Astrocyte (in vitro differentiated cells and primary cell): ENCODE measurements at regions not wholly inside any gene's neighbourhood (a gene's known extent, or its start where the extent isn't known, plus 50 kb on each side); places are given as distances from the start of the nearest gene placed in this dataset.
A peak's percentile ranks its signal among the peaks of the same experiment; 100 is the strongest.

Experiments
- DNase-seq: peaks from one replicate; pipeline ENCODE4 v3.0.0-alpha.2; 2010; ENCODE audit warnings: low read depth
- FAIRE-seq: peaks from 2 replicates; lab custom pipeline; 2011; peaks lifted over from hg19 to GRCh38; lab: Jason Lieb, UNC
- H2AFZ ChIP-seq: 2 replicates; pipeline ENCODE4 v1.6.0; 2012; ENCODE audit warnings: low read depth, low read length, inconsistent platforms
- H3K27ac ChIP-seq: 2 replicates; pipeline ENCODE4 v1.5.1; 2011; ENCODE audit warnings: low read depth, low read length, inconsistent platforms
- H3K27me3 ChIP-seq: 2 replicates; pipeline ENCODE4 v1.6.0; 2011; ENCODE audit warnings: low read length, inconsistent platforms; ENCODE audit not compliant: insufficient read depth
- H3K36me3 ChIP-seq: 2 replicates; pipeline ENCODE4 v1.5.1; 2011; ENCODE audit warnings: low read length, inconsistent platforms; ENCODE audit not compliant: insufficient read depth
- H3K4me1 ChIP-seq: 2 replicates; pipeline ENCODE4 v1.5.1; 2011; ENCODE audit warnings: low read length, inconsistent platforms; ENCODE audit not compliant: insufficient read depth
- H3K4me2 ChIP-seq: 2 replicates; pipeline ENCODE4 v1.6.0; 2012; ENCODE audit warnings: low read length, inconsistent platforms
- H3K4me3 ChIP-seq: 2 replicates; pipeline ENCODE4 v1.5.1; 2011; ENCODE audit warnings: low read depth, mild to moderate bottlenecking, low read length, inconsistent platforms; ENCODE audit not compliant: insufficient read depth
- H3K79me2 ChIP-seq: 2 replicates; pipeline ENCODE4 v1.6.0; 2012; ENCODE audit warnings: mild to moderate bottlenecking, low read length, inconsistent platforms; ENCODE audit not compliant: insufficient read depth
- H3K9ac ChIP-seq: 2 replicates; pipeline ENCODE4 v1.6.0; 2012; ENCODE audit warnings: mild to moderate bottlenecking, low read length, inconsistent platforms
- H3K9me3 ChIP-seq: 2 replicates; pipeline ENCODE4 v1.5.1; 2012; ENCODE audit warnings: low read depth, mild to moderate bottlenecking, low read length, inconsistent platforms; ENCODE audit not compliant: insufficient read depth
- H4K20me1 ChIP-seq: 2 replicates; pipeline ENCODE4 v1.6.0; 2012; ENCODE audit warnings: low read length, inconsistent platforms; ENCODE audit not compliant: insufficient read depth
- H3K27ac Mint-ChIP-seq: one replicate; pipeline ENCODE4 v1.8.0; 2021; ENCODE audit warnings: mild to moderate bottlenecking, mixed read lengths; ENCODE audit not compliant: unreplicated experiment
- H3K27me3 Mint-ChIP-seq: one replicate; pipeline ENCODE4 v1.8.0; 2021; ENCODE audit warnings: low read depth, mixed read lengths; ENCODE audit not compliant: unreplicated experiment
- H3K36me3 Mint-ChIP-seq: one replicate; pipeline ENCODE4 v1.8.0; 2021; ENCODE audit warnings: low read depth, mixed read lengths; ENCODE audit not compliant: unreplicated experiment
- H3K4me1 Mint-ChIP-seq: one replicate; pipeline ENCODE4 v1.8.0; 2021; ENCODE audit warnings: low read depth, mixed read lengths; ENCODE audit not compliant: unreplicated experiment
- H3K4me3 Mint-ChIP-seq: one replicate; pipeline ENCODE4 v1.8.0; 2021; ENCODE audit warnings: mild to moderate bottlenecking, moderate library complexity, mixed read lengths; ENCODE audit not compliant: unreplicated experiment
- H3K9me3 Mint-ChIP-seq: one replicate; pipeline ENCODE4 v1.8.0; 2021; ENCODE audit warnings: mild to moderate bottlenecking, mixed read lengths; ENCODE audit not compliant: unreplicated experiment
- CTCF ChIP-seq: IDR thresholded peaks from 2 replicates; pipeline ENCODE4 v1.5.1; 2011; ENCODE audit warnings: low read depth, mild to moderate bottlenecking, inconsistent platforms, low read length, moderate library complexity; ENCODE audit not compliant: insufficient read depth
- EZH2 ChIP-seq: IDR thresholded peaks from 2 replicates; pipeline ENCODE4 v1.6.1; 2012; ENCODE audit warnings: mild to moderate bottlenecking, low read length, inconsistent platforms; ENCODE audit not compliant: insufficient read depth

- H3K27ac Mint-ChIP-seq: no peak overlapping the region
- no peak overlapping the region for H3K4me3 ChIP-seq
- TF ChIP-seq EZH2 (no peak), CTCF (no peak)
- no peaks in the 10 kb centered on the region for H3K79me2 ChIP-seq
- H3K36me3 ChIP-seq: no peaks in the 10 kb centered on the region
- peaks cover 5% of the 10 kb centered on the region for H3K36me3 Mint-ChIP-seq
- no peaks in the 10 kb centered on the region for H3K27me3 ChIP-seq
- no peaks in the 10 kb centered on the region for H4K20me1 ChIP-seq
- DNase-seq (peak; percentile 55), FAIRE-seq (peak; percentile 56)
- no peak overlapping the region for H3K9ac ChIP-seq
- no peaks in the 10 kb centered on the region for H3K9me3 ChIP-seq
- H3K4me1 ChIP-seq: no peaks in the 10 kb centered on the region
- peaks cover 13% of the 10 kb centered on the region for H3K4me1 Mint-ChIP-seq
- no peak overlapping the region for H3K4me3 Mint-ChIP-seq
- H3K27ac ChIP-seq: no peak overlapping the region
- peaks cover 2% of the 10 kb centered on the region for H3K9me3 Mint-ChIP-seq
- H2AFZ ChIP-seq: no peak overlapping the region
- H3K27me3 Mint-ChIP-seq: peaks cover 21% of the 10 kb centered on the region
- H3K4me2 ChIP-seq: no peak overlapping the region
These were observed 59.9 kb downstream of the TNP1 start for GRCh38 chr2:216799873-216800431.

GRCh38 chr2:216796115-216796840, 63.6 kb downstream of the TNP1 start:
- Histone ChIP-seq H3K27me3 (peaks cover 3% of the 10 kb centered on the region), H3K9me3 (no peaks in the 10 kb centered on the region), H3K4me2 (no peak overlapping the region), H3K79me2 (no peaks in the 10 kb centered on the region), H3K9ac (no peak overlapping the region), H3K27ac (no peak overlapping the region), H2AFZ (no peak overlapping the region), H3K4me3 (no peak overlapping the region), H4K20me1 (no peaks in the 10 kb centered on the region), H3K4me1 (no peaks in the 10 kb centered on the region), H3K36me3 (no peaks in the 10 kb centered on the region)
- no peak overlapping the region for H3K4me3 Mint-ChIP-seq
- H3K9me3 Mint-ChIP-seq: no peaks in the 10 kb centered on the region
- peaks cover 3% of the 10 kb centered on the region for H3K36me3 Mint-ChIP-seq
- FAIRE-seq (no peak), DNase-seq (no peak)
- H3K27me3 Mint-ChIP-seq: peaks cover 14% of the 10 kb centered on the region
- no peak for TF ChIP-seq CTCF
- no peak for TF ChIP-seq EZH2
- H3K27ac Mint-ChIP-seq: no peak overlapping the region
- H3K4me1 Mint-ChIP-seq: peaks cover 21% of the 10 kb centered on the region

- no peak for FAIRE-seq
- Histone ChIP-seq H3K4me1 (no peaks in the 10 kb centered on the region), H3K27me3 (peaks cover 3% of the 10 kb centered on the region), H3K9ac (no peak overlapping the region), H3K4me2 (no peak overlapping the region), H3K79me2 (no peaks in the 10 kb centered on the region), H3K4me3 (no peak overlapping the region), H4K20me1 (no peaks in the 10 kb centered on the region), H3K27ac (no peak overlapping the region), H2AFZ (no peak overlapping the region), H3K36me3 (no peaks in the 10 kb centered on the region), H3K9me3 (no peaks in the 10 kb centered on the region)
- no peak for DNase-seq
- Mint-ChIP-seq H3K27me3 (peaks cover 7% of the 10 kb centered on the region), H3K9me3 (no peaks in the 10 kb centered on the region), H3K36me3 (peaks cover 3% of the 10 kb centered on the region), H3K27ac (no peak overlapping the region), H3K4me3 (no peak overlapping the region), H3K4me1 (peaks cover 10% of the 10 kb centered on the region)
- no peak for TF ChIP-seq EZH2
- no peak for TF ChIP-seq CTCF
These were observed 66.5 kb downstream of the TNP1 start for GRCh38 chr2:216793386-216793785.
